ENCODE measurements at regions not wholly inside any gene's neighbourhood (a gene's known extent, or its start where the extent isn't known, plus 50 kb on each side); places are given as distances from the start of the nearest gene placed in this dataset.
A peak's percentile ranks its signal among the peaks of the same experiment; 100 is the strongest.

- POLR2A ChIA-PET: no interaction called here
- no peak for TF ChIP-seq FOXK2 (IDR thresholded peaks at IDR 0.05)
- DNase-seq (ENCODE audit: extremely low spot score): peak; percentile 60
- CTCF ChIA-PET: interaction anchor here (0.6 kb wide), 1 partner anchor 23 kb away, joined by 3 read pairs; no protein-coding TSS in a partner anchor
Observed at GRCh38 chr12:84502907-84503787, 409.5 kb downstream of the SLC6A15 start.

GRCh38 chr12:84502180-84502860 is 410.3 kb downstream of the SLC6A15 start:
- ChIA-PET CTCF (no interaction called here), POLR2A (no interaction called here)
- TF ChIP-seq ZNF384 (IDR thresholded peaks at IDR 0.05) (no peak), FOXK2 (IDR thresholded peaks at IDR 0.05) (no peak), SP1 (IDR thresholded peaks at IDR 0.05) (no peak), FOXM1 (IDR thresholded peaks at IDR 0.05; ENCODE audit: borderline replicate concordance) (no peak), SUZ12 (IDR thresholded peaks at IDR 0.05) (no peak), PKNOX1 (IDR thresholded peaks at IDR 0.05) (no peak), NFRKB (IDR thresholded peaks at IDR 0.05) (no peak), L3MBTL2 (conservative IDR thresholded peaks at IDR 0.05) (no peak), LEF1 (IDR thresholded peaks at IDR 0.05; ENCODE audit: borderline replicate concordance) (no peak), BHLHE40 (IDR thresholded peaks at IDR 0.05; ENCODE audit: borderline replicate concordance) (no peak), ARNT (IDR thresholded peaks at IDR 0.05) (no peak), FOXA1 (IDR thresholded peaks at IDR 0.05) (no peak), CTBP1 (IDR thresholded peaks at IDR 0.05; ENCODE audit: borderline replicate concordance) (no peak), ELF4 (IDR thresholded peaks at IDR 0.05) (no peak), TARDBP (IDR thresholded peaks at IDR 0.05) (no peak), HDGF (IDR thresholded peaks at IDR 0.05; ENCODE audit: borderline replicate concordance) (no peak)
- DNase-seq (ENCODE audit: extremely low spot score): no peak

GRCh38 chr12:84497819-84498218 is 414.8 kb downstream of the SLC6A15 start:
- CTCF ChIA-PET: no interaction called here

GRCh38 chr12:84495711-84496110 is 416.9 kb downstream of the SLC6A15 start:
- TF ChIP-seq ZNF384 (IDR thresholded peaks at IDR 0.05) (no peak), LEF1 (IDR thresholded peaks at IDR 0.05; ENCODE audit: borderline replicate concordance) (no peak), TARDBP (IDR thresholded peaks at IDR 0.05) (no peak), ARNT (IDR thresholded peaks at IDR 0.05) (no peak), FOXA1 (IDR thresholded peaks at IDR 0.05) (no peak), SP1 (IDR thresholded peaks at IDR 0.05) (no peak), ELF4 (IDR thresholded peaks at IDR 0.05) (no peak), CTBP1 (IDR thresholded peaks at IDR 0.05; ENCODE audit: borderline replicate concordance) (no peak), NFRKB (IDR thresholded peaks at IDR 0.05) (no peak)
- CTCF ChIA-PET: no interaction called here
- DNase-seq (ENCODE audit: extremely low spot score): no peak
- POLR2A ChIA-PET: no interaction called here

More at GRCh38 chr12:84497819-84498218, 414.8 kb downstream of the SLC6A15 start:
- POLR2A ChIA-PET: no interaction called here
- DNase-seq (ENCODE audit: extremely low spot score): peak; percentile 26
- no peak for TF ChIP-seq SUZ12 (IDR thresholded peaks at IDR 0.05)
- TF ChIP-seq NFRKB (IDR thresholded peaks at IDR 0.05): no peak
- TF ChIP-seq SP1 (IDR thresholded peaks at IDR 0.05): no peak
- no peak for TF ChIP-seq HDGF (IDR thresholded peaks at IDR 0.05; ENCODE audit: borderline replicate concordance)
- TF ChIP-seq FOXA1 (IDR thresholded peaks at IDR 0.05): no peak
- TF ChIP-seq LEF1 (IDR thresholded peaks at IDR 0.05; ENCODE audit: borderline replicate concordance): no peak
- TF ChIP-seq ELF4 (IDR thresholded peaks at IDR 0.05): no peak

GRCh38 chr12:84492351-84492883 is 420.2 kb downstream of the SLC6A15 start:
- TF ChIP-seq FOXM1 (IDR thresholded peaks at IDR 0.05; ENCODE audit: borderline replicate concordance) (no peak), LEF1 (IDR thresholded peaks at IDR 0.05; ENCODE audit: borderline replicate concordance) (no peak), SP1 (IDR thresholded peaks at IDR 0.05) (no peak), FOXA1 (IDR thresholded peaks at IDR 0.05) (no peak), FOXK2 (IDR thresholded peaks at IDR 0.05) (no peak), HDGF (IDR thresholded peaks at IDR 0.05; ENCODE audit: borderline replicate concordance) (no peak), NFRKB (IDR thresholded peaks at IDR 0.05) (no peak), L3MBTL2 (conservative IDR thresholded peaks at IDR 0.05) (no peak), SUZ12 (IDR thresholded peaks at IDR 0.05) (no peak), ELF4 (IDR thresholded peaks at IDR 0.05) (no peak), BHLHE40 (IDR thresholded peaks at IDR 0.05; ENCODE audit: borderline replicate concordance) (no peak), ZNF384 (IDR thresholded peaks at IDR 0.05) (no peak), PKNOX1 (IDR thresholded peaks at IDR 0.05) (no peak), ARNT (IDR thresholded peaks at IDR 0.05) (no peak), CTBP1 (IDR thresholded peaks at IDR 0.05; ENCODE audit: borderline replicate concordance) (no peak), TARDBP (IDR thresholded peaks at IDR 0.05) (no peak)
- CTCF ChIA-PET: no interaction called here
- no peak for DNase-seq (ENCODE audit: extremely low spot score)
- POLR2A ChIA-PET: no interaction called here

- TF ChIP-seq FOXK2 (IDR thresholded peaks at IDR 0.05) (no peak), ZNF384 (IDR thresholded peaks at IDR 0.05) (no peak), HDGF (IDR thresholded peaks at IDR 0.05; ENCODE audit: borderline replicate concordance) (no peak)
- no peak for DNase-seq (ENCODE audit: extremely low spot score)
- ChIA-PET CTCF (no interaction called here), POLR2A (no interaction called here)
Observed at GRCh38 chr12:84484798-84485197, 427.8 kb downstream of the SLC6A15 start.
